ENCODE measurements at regions not wholly inside any gene's neighbourhood (a gene's known extent, or its start where the extent isn't known, plus 50 kb on each side); places are given as distances from the start of the nearest gene placed in this dataset.

- TF ChIP-seq POLR2A (IDR thresholded peaks at IDR 0.05): no peak
- TF ChIP-seq, protein P1, sequence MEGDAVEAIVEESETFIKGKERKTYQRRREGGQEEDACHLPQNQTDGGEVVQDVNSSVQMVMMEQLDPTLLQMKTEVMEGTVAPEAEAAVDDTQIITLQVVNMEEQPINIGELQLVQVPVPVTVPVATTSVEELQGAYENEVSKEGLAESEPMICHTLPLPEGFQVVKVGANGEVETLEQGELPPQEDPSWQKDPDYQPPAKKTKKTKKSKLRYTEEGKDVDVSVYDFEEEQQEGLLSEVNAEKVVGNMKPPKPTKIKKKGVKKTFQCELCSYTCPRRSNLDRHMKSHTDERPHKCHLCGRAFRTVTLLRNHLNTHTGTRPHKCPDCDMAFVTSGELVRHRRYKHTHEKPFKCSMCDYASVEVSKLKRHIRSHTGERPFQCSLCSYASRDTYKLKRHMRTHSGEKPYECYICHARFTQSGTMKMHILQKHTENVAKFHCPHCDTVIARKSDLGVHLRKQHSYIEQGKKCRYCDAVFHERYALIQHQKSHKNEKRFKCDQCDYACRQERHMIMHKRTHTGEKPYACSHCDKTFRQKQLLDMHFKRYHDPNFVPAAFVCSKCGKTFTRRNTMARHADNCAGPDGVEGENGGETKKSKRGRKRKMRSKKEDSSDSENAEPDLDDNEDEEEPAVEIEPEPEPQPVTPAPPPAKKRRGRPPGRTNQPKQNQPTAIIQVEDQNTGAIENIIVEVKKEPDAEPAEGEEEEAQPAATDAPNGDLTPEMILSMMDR (IDR thresholded peaks at IDR 0.05): no peak
Observed at GRCh38 chr15:97014001-97014400, 683.5 kb downstream of the NR2F2 start.
